ENCODE measurements at regions not wholly inside any gene's neighbourhood (a gene's known extent, or its start where the extent isn't known, plus 50 kb on each side); places are given as distances from the start of the nearest gene placed in this dataset.

DNA sequence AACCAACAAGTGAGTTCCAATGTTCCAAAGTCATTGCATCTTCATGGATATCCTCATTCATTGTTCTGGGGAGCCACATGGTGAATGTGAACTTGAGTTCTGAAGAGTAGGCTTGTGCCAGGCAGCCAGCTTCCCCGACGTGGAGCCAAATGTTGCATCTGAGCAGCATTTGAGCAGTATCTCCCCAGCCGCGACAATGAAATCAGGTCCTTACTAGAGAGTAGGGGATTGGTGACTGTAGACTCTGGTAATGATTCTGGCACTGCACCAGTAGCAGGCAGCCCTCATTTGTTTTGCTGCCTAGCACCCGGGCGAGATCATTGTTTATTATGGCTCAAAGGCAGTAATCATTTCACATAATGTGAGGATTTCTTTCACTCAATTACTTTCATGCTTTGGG, 451.4 kb upstream of the C9orf72 start (continued):
- TF ChIP-seq BRCA1 (IDR thresholded peaks at IDR 0.05; ENCODE audit: low read depth, low read length) (no peak), ZSCAN29 (IDR thresholded peaks at IDR 0.05) (no peak)

DNA sequence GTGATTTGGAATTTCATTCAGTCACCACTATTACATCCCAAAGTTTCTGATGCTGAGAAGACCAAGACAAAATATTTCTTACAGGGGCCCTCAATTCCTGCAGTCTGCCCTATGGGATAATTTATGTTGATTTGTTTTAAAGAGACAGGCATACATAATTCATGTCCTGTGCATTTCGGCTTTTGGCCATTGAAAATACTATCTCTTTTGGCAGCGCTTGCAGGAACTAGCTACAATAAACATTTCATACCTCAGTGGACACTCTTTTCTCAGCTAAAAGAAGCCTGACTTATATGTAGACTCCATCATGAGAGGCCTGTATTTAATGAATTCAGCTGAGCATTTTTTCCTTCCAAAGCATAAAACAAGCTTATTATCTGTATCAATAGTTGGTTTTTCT, 451.9 kb upstream of the C9orf72 start:
- 57% methylated on average over 2 of the region's 2 CpGs for WGBS (ENCODE audit: insufficient coverage, insufficient replicate concordance, low lambda C conversion rate, missing lambda C conversion rate)
- FAIRE-seq (no peak), ATAC-seq (no peak), DNase-seq (ENCODE audit: low read depth, low spot score) (no peak)
- BruUV-seq (replicated peaks): no TSS peak
- no peak overlapping the region for H3K27ac ChIP-seq (ENCODE audit: control insufficient read depth, insufficient read depth)
- no peak overlapping the region for H3K4me3 ChIP-seq
- no peaks in the 10 kb centered on the region for H3K36me3 ChIP-seq (ENCODE audit: control insufficient read depth in 2 of 2, insufficient read depth in 2 of 2, low read length in 1 of 2)
- no peaks in the 10 kb centered on the region for H3K4me1 ChIP-seq (ENCODE audit: control insufficient read depth, insufficient read depth, low read length)
- POLR2A ChIA-PET: no interaction called here
- H4K20me1 ChIP-seq (ENCODE audit: control insufficient read depth, insufficient read depth): no peaks in the 10 kb centered on the region
- no peak overlapping the region for H3K9ac ChIP-seq (ENCODE audit: control insufficient read depth, insufficient read depth, low read length)
- in situ Hi-C loops (cut with MboI) (no loop called here), intact Hi-C loops (cut with micrococcal nuclease; ENCODE audit: unreplicated experiment) (no loop called here)
- RAD21 ChIA-PET (ENCODE audit: unreplicated experiment): interaction anchor here (0.6 kb wide), 1 partner anchor 148 kb away, joined by 3 read pairs; no protein-coding TSS in a partner anchor
- SMC1A ChIA-PET (ENCODE audit: uncharacterized antibody, unreplicated experiment): no interaction called here
- H2AFZ ChIP-seq (ENCODE audit: control insufficient read depth, low read depth, low read length): no peak overlapping the region
- H3K79me2 ChIP-seq (ENCODE audit: control insufficient read depth, insufficient read depth, low read length): no peaks in the 10 kb centered on the region
- H3K27me3 ChIP-seq (replicated peaks in 1 of 2; ENCODE audit: control insufficient read depth in 2 of 2, insufficient read depth in 2 of 2, low read length in 1 of 2): no peaks in the 10 kb centered on the region
- H3K4me2 ChIP-seq (ENCODE audit: control insufficient read depth, insufficient read depth): no peak overlapping the region
- CTCF ChIA-PET: interaction anchor here (1.0 kb wide), 1 partner anchor 8 kb away, joined by 3 read pairs; no protein-coding TSS in a partner anchor
- no peaks in the 10 kb centered on the region for H3K9me3 ChIP-seq (replicated peaks; ENCODE audit: control insufficient read depth, insufficient read depth, low read length)
- TF ChIP-seq FOXK2 (IDR thresholded peaks at IDR 0.05) (no peak), ETV6 (conservative IDR thresholded peaks at IDR 0.05 in 1 of 2, IDR thresholded peaks at IDR 0.05 in 1 of 2; ENCODE audit: borderline replicate concordance in 1 of 2, low read depth in 1 of 2) (no peak), ZNF217 (IDR thresholded peaks at IDR 0.05) (no peak), FOXM1 (IDR thresholded peaks at IDR 0.05; ENCODE audit: low read depth, low read length) (no peak), SREBF1 (IDR thresholded peaks at IDR 0.05; ENCODE audit: low read length) (no peak), SIX5 (IDR thresholded peaks at IDR 0.05; ENCODE audit: low read depth, low read length, severe bottlenecking) (no peak), GABPA (IDR thresholded peaks at IDR 0.05; ENCODE audit: low read depth) (no peak), SPI1 (IDR thresholded peaks at IDR 0.05; ENCODE audit: borderline replicate concordance, insufficient read depth, low read depth, low read length) (no peak), SRF (IDR thresholded peaks at IDR 0.05; ENCODE audit: low read depth in 2 of 2, low read length in 2 of 2) (no peak)
- TF ChIP-seq, protein P1, sequence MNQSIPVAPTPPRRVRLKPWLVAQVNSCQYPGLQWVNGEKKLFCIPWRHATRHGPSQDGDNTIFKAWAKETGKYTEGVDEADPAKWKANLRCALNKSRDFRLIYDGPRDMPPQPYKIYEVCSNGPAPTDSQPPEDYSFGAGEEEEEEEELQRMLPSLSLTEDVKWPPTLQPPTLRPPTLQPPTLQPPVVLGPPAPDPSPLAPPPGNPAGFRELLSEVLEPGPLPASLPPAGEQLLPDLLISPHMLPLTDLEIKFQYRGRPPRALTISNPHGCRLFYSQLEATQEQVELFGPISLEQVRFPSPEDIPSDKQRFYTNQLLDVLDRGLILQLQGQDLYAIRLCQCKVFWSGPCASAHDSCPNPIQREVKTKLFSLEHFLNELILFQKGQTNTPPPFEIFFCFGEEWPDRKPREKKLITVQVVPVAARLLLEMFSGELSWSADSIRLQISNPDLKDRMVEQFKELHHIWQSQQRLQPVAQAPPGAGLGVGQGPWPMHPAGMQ (IDR thresholded peaks at IDR 0.05; ENCODE audit: borderline replicate concordance): no peak
- TF ChIP-seq, protein P2, sequence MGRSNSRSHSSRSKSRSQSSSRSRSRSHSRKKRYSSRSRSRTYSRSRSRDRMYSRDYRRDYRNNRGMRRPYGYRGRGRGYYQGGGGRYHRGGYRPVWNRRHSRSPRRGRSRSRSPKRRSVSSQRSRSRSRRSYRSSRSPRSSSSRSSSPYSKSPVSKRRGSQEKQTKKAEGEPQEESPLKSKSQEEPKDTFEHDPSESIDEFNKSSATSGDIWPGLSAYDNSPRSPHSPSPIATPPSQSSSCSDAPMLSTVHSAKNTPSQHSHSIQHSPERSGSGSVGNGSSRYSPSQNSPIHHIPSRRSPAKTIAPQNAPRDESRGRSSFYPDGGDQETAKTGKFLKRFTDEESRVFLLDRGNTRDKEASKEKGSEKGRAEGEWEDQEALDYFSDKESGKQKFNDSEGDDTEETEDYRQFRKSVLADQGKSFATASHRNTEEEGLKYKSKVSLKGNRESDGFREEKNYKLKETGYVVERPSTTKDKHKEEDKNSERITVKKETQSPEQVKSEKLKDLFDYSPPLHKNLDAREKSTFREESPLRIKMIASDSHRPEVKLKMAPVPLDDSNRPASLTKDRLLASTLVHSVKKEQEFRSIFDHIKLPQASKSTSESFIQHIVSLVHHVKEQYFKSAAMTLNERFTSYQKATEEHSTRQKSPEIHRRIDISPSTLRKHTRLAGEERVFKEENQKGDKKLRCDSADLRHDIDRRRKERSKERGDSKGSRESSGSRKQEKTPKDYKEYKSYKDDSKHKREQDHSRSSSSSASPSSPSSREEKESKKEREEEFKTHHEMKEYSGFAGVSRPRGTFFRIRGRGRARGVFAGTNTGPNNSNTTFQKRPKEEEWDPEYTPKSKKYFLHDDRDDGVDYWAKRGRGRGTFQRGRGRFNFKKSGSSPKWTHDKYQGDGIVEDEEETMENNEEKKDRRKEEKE (IDR thresholded peaks at IDR 0.05): no peak
- TF ChIP-seq, protein P3, sequence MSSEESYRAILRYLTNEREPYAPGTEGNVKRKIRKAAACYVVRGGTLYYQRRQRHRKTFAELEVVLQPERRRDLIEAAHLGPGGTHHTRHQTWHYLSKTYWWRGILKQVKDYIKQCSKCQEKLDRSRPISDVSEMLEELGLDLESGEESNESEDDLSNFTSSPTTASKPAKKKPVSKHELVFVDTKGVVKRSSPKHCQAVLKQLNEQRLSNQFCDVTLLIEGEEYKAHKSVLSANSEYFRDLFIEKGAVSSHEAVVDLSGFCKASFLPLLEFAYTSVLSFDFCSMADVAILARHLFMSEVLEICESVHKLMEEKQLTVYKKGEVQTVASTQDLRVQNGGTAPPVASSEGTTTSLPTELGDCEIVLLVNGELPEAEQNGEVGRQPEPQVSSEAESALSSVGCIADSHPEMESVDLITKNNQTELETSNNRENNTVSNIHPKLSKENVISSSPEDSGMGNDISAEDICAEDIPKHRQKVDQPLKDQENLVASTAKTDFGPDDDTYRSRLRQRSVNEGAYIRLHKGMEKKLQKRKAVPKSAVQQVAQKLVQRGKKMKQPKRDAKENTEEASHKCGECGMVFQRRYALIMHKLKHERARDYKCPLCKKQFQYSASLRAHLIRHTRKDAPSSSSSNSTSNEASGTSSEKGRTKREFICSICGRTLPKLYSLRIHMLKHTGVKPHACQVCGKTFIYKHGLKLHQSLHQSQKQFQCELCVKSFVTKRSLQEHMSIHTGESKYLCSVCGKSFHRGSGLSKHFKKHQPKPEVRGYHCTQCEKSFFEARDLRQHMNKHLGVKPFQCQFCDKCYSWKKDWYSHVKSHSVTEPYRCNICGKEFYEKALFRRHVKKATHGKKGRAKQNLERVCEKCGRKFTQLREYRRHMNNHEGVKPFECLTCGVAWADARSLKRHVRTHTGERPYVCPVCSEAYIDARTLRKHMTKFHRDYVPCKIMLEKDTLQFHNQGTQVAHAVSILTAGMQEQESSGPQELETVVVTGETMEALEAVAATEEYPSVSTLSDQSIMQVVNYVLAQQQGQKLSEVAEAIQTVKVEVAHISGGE (CRISPR knock-in tag; IDR thresholded peaks at IDR 0.05): no peak
- TF ChIP-seq, protein P4, sequence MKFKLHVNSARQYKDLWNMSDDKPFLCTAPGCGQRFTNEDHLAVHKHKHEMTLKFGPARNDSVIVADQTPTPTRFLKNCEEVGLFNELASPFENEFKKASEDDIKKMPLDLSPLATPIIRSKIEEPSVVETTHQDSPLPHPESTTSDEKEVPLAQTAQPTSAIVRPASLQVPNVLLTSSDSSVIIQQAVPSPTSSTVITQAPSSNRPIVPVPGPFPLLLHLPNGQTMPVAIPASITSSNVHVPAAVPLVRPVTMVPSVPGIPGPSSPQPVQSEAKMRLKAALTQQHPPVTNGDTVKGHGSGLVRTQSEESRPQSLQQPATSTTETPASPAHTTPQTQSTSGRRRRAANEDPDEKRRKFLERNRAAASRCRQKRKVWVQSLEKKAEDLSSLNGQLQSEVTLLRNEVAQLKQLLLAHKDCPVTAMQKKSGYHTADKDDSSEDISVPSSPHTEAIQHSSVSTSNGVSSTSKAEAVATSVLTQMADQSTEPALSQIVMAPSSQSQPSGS (IDR thresholded peaks at IDR 0.05; ENCODE audit: low read length): no peak
